Choroid plexus epithelial cell (primary cell): ENCODE measurements at regions not wholly inside any gene's neighbourhood (a gene's known extent, or its start where the extent isn't known, plus 50 kb on each side); places are given as distances from the start of the nearest gene placed in this dataset.

ENCODE experiments used
- DNase-seq: peaks from one replicate; pipeline ENCODE4 v3.0.0-alpha.2; 2010; ENCODE audit warnings: low read depth
- H3K4me3 ChIP-seq: 2 replicates; pipeline ENCODE4 v1.5.1; 2011; ENCODE audit warnings: low read depth, mild to moderate bottlenecking, control low read depth, low read length, moderate library complexity
- TF ChIP-seq, protein P1 (sequence below): conservative IDR thresholded peaks from 2 replicates; pipeline ENCODE4 v1.5.1; 2011; ENCODE audit warnings: low read depth, mild to moderate bottlenecking, control low read depth, inconsistent platforms, low read length, moderate library complexity

GRCh38 chr11:16434036-16434435, 77.7 kb upstream of the SOX6 start:
- TF ChIP-seq, protein P1, sequence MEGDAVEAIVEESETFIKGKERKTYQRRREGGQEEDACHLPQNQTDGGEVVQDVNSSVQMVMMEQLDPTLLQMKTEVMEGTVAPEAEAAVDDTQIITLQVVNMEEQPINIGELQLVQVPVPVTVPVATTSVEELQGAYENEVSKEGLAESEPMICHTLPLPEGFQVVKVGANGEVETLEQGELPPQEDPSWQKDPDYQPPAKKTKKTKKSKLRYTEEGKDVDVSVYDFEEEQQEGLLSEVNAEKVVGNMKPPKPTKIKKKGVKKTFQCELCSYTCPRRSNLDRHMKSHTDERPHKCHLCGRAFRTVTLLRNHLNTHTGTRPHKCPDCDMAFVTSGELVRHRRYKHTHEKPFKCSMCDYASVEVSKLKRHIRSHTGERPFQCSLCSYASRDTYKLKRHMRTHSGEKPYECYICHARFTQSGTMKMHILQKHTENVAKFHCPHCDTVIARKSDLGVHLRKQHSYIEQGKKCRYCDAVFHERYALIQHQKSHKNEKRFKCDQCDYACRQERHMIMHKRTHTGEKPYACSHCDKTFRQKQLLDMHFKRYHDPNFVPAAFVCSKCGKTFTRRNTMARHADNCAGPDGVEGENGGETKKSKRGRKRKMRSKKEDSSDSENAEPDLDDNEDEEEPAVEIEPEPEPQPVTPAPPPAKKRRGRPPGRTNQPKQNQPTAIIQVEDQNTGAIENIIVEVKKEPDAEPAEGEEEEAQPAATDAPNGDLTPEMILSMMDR = no peak
- no peak for DNase-seq
- H3K4me3 ChIP-seq = no peak overlapping the region

DNA sequence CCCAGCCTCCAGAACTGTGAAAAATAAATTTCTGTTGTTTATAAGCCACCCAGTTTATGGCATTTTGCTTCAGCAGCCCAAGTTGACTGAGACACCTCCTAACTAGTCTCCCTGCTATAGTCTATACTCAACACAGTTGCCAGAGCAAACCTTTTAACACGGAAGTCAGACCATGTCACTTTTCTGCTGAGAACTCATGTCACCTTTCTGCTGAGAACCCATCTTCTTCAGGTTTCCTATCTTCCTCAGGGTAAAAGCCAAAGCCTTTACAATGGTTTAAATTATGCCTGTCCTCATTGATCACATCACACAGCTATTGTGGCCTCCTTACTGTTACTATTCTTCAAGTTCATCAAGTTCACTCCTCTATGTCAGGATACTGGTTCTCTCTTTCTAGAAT, 74.3 kb upstream of the SOX6 start:
- DNase-seq = no peak
- TF ChIP-seq, protein P1 = no peak
- H3K4me3 ChIP-seq = no peak overlapping the region

DNA sequence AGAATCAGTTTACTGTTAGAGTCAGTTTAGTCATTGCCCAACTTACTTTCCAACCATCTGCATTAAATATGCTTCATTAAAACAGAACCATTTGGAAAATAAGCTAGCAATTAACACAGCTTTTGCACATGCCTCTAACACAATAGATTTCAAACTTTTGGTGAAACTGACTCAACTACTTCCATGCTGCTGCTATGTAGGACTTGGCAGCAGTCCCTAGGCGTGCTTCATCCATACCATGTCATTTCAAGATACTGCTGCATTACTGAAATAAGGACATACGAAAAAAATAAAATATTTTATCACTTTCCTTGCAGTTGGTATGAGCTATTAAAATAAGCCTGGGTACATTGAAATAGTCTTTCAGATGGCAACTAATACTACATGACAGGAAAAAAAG, 65.5 kb upstream of the SOX6 start:
- DNase-seq = no peak
- TF ChIP-seq, protein P1 = no peak
- no peak overlapping the region for H3K4me3 ChIP-seq

- no peak overlapping the region for H3K4me3 ChIP-seq
- TF ChIP-seq, protein P1 = no peak
- DNase-seq = no peak
These were observed 62.2 kb upstream of the SOX6 start for GRCh38 chr11:16418428-16419097.

GRCh38 chr11:16412525-16413172, 56.3 kb upstream of the SOX6 start:
- DNase-seq = no peak
- no peak overlapping the region for H3K4me3 ChIP-seq
- TF ChIP-seq, protein P1 = no peak

DNA sequence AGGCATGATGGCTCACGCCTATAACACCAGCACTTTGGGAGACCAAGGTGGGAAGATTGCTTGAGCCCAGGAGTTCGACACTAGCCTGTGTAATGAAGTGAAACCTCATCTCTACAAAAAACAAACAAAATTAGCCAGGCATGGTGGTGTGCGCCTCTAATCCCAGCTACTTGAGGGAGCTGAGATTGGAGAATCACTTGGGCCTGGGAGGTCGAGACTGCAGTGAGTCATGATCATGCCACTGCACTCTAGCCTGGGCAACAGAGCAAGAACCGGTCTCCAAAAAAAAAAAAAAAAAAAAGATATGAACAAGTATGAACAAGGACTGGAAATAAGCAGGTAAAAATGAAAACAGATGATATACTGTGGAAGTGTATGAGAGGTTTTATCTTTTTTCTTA, 54.1 kb upstream of the SOX6 start:
- TF ChIP-seq, protein P1 = no peak
- no peak for DNase-seq
- no peak overlapping the region for H3K4me3 ChIP-seq

GRCh38 chr11:16408619-16409018, 52.3 kb upstream of the SOX6 start:
- DNase-seq = no peak
- H3K4me3 ChIP-seq = no peak overlapping the region
- TF ChIP-seq, protein P1 = no peak
